KMS-11 (cell line): ENCODE measurements at regions not wholly inside any gene's neighbourhood (a gene's known extent, or its start where the extent isn't known, plus 50 kb on each side); places are given as distances from the start of the nearest gene placed in this dataset.

Experiments
- H2AFZ ChIP-seq: fragments of 200-600 bp; sonication (generic); 2 replicates; pipeline ENCODE4 v1.6.1; 2016; ENCODE audit warnings: antibody characterized with exemption, mixed run types, low read depth
- H3K27ac ChIP-seq: fragments of 200-600 bp; sonication (generic); 2 replicates; pipeline ENCODE4 v1.6.1; 2016; ENCODE audit warnings: mild to moderate bottlenecking, mixed run types
- H3K27me3 ChIP-seq: fragments of 200-600 bp; sonication (generic); 2 replicates; pipeline ENCODE4 v1.6.1; 2017; ENCODE audit warnings: mild to moderate bottlenecking, low read depth, mixed run types, moderate library complexity; ENCODE audit not compliant: insufficient read depth
- H3K36me3 ChIP-seq: fragments of 200-600 bp; sonication (generic); 2 replicates; pipeline ENCODE4 v1.6.1; 2017; ENCODE audit warnings: mild to moderate bottlenecking, mixed run types; ENCODE audit not compliant: insufficient read depth
- H3K4me1 ChIP-seq: fragments of 200-600 bp; sonication (generic); 2 replicates; pipeline ENCODE4 v1.6.1; 2016; ENCODE audit warnings: mild to moderate bottlenecking, low read depth, mixed run types; ENCODE audit not compliant: poor library complexity, severe bottlenecking
- H3K4me2 ChIP-seq: fragments of 200-600 bp; sonication (generic); 2 replicates; pipeline ENCODE4 v1.7.0; 2016; ENCODE audit warnings: mild to moderate bottlenecking, mixed run types
- H3K4me3 ChIP-seq: fragments of 200-600 bp; sonication (generic); IDR thresholded peaks from 2 replicates; pipeline ENCODE4 v1.6.1; 2017; ENCODE audit warnings: low read depth, low read length, mixed read lengths; ENCODE audit not compliant: insufficient read depth
- H3K79me2 ChIP-seq: fragments of 200-600 bp; sonication (generic); 2 replicates; pipeline ENCODE4 v1.6.1; 2016; ENCODE audit warnings: low read depth, mixed run types; ENCODE audit not compliant: insufficient read depth
- H3K9ac ChIP-seq: fragments of 200-600 bp; sonication (generic); 2 replicates; pipeline ENCODE4 v1.6.1; 2016; ENCODE audit warnings: mild to moderate bottlenecking, mixed run types
- H4K20me1 ChIP-seq: fragments of 200-600 bp; sonication (generic); 2 replicates; pipeline ENCODE4 v1.6.1; 2016; ENCODE audit warnings: mild to moderate bottlenecking, mixed run types; ENCODE audit not compliant: insufficient read depth
- CTCF ChIP-seq: fragments of 200-600 bp; sonication (generic); conservative IDR thresholded peaks from 2 replicates; pipeline ENCODE4 v1.6.1; 2017; ENCODE audit warnings: low read depth, mild to moderate bottlenecking, antibody characterized with exemption, low read length, moderate library complexity, mixed read lengths

- Histone ChIP-seq H3K4me3 (no peak overlapping the region), H3K9ac (no peak overlapping the region), H3K27ac (no peak overlapping the region), H4K20me1 (no peaks in the 10 kb centered on the region), H3K36me3 (no peaks in the 10 kb centered on the region), H3K4me2 (no peak overlapping the region), H3K27me3 (no peaks in the 10 kb centered on the region), H3K79me2 (no peaks in the 10 kb centered on the region), H2AFZ (no peak overlapping the region), H3K4me1 (peaks cover 22% of the 10 kb centered on the region)
- no peak for TF ChIP-seq CTCF
Observed at GRCh38 chr13:99071666-99072065, 93.8 kb upstream of the DOCK9 start.

- no peak overlapping the region for H3K4me3 ChIP-seq
- H3K4me2 ChIP-seq = no peak overlapping the region
- H3K9ac ChIP-seq = no peak overlapping the region
- H2AFZ ChIP-seq = no peak overlapping the region
- no peaks in the 10 kb centered on the region for H3K27me3 ChIP-seq
- H3K27ac ChIP-seq = no peak overlapping the region
- H4K20me1 ChIP-seq = no peaks in the 10 kb centered on the region
- no peaks in the 10 kb centered on the region for H3K79me2 ChIP-seq
- peaks cover 20% of the 10 kb centered on the region for H3K4me1 ChIP-seq
- TF ChIP-seq CTCF = no peak
- no peaks in the 10 kb centered on the region for H3K36me3 ChIP-seq
Observed at GRCh38 chr13:99072356-99072755, 94.5 kb upstream of the DOCK9 start.

GRCh38 chr13:99072941-99073340 lies 95.1 kb upstream of the DOCK9 start:
- H2AFZ ChIP-seq = no peak overlapping the region
- H3K9ac ChIP-seq = no peak overlapping the region
- TF ChIP-seq CTCF = no peak
- H3K36me3 ChIP-seq = no peaks in the 10 kb centered on the region
- peaks cover 20% of the 10 kb centered on the region for H3K4me1 ChIP-seq
- no peaks in the 10 kb centered on the region for H3K27me3 ChIP-seq
- H4K20me1 ChIP-seq = no peaks in the 10 kb centered on the region
- no peak overlapping the region for H3K4me2 ChIP-seq
- no peak overlapping the region for H3K4me3 ChIP-seq
- H3K79me2 ChIP-seq = no peaks in the 10 kb centered on the region
- no peak overlapping the region for H3K27ac ChIP-seq

- Histone ChIP-seq H3K36me3 (no peaks in the 10 kb centered on the region), H2AFZ (no peak overlapping the region)
- TF ChIP-seq CTCF = no peak
Observed at GRCh38 chr13:99074693-99075092, 96.8 kb upstream of the DOCK9 start.

More at GRCh38 chr13:99074693-99075092, 96.8 kb upstream of the DOCK9 start:
- no peaks in the 10 kb centered on the region for H4K20me1 ChIP-seq
- H3K4me3 ChIP-seq = no peak overlapping the region
- H3K4me2 ChIP-seq = no peak overlapping the region
- no peak overlapping the region for H3K27ac ChIP-seq
- H3K9ac ChIP-seq = no peak overlapping the region
- H3K4me1 ChIP-seq = peaks cover 20% of the 10 kb centered on the region
- H3K27me3 ChIP-seq = no peaks in the 10 kb centered on the region
- H3K79me2 ChIP-seq = no peaks in the 10 kb centered on the region
